ENCODE measurements at regions not wholly inside any gene's neighbourhood (a gene's known extent, or its start where the extent isn't known, plus 50 kb on each side); places are given as distances from the start of the nearest gene placed in this dataset.
A peak's percentile ranks its signal among the peaks of the same experiment; 100 is the strongest.

DNA sequence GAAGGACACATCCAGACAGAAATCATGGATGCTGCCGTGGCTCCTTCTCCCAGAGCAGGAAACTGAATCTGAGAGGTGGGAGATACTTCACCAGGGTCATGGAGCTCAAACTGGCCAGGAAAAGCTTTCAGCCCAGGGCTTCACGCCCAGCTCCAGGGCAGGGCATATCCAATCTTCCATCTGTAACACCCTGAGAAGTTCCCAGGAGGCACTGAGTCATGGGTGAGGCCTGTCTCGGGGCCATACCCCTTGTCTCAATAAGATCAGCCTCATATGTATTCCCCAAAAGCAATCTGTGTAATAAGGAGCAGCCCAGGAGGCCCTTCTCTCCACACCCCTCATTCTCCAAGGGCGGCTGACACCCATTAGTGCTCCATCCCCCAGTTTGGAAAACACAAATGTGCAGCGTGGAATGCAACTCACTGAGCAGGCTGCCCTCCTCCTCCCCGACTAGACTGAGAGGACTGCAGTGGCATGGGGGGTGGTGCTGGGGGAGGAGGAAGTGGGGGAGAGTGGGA lies 439.3 kb upstream of the SULF2 start:
- TF ChIP-seq, protein P1, sequence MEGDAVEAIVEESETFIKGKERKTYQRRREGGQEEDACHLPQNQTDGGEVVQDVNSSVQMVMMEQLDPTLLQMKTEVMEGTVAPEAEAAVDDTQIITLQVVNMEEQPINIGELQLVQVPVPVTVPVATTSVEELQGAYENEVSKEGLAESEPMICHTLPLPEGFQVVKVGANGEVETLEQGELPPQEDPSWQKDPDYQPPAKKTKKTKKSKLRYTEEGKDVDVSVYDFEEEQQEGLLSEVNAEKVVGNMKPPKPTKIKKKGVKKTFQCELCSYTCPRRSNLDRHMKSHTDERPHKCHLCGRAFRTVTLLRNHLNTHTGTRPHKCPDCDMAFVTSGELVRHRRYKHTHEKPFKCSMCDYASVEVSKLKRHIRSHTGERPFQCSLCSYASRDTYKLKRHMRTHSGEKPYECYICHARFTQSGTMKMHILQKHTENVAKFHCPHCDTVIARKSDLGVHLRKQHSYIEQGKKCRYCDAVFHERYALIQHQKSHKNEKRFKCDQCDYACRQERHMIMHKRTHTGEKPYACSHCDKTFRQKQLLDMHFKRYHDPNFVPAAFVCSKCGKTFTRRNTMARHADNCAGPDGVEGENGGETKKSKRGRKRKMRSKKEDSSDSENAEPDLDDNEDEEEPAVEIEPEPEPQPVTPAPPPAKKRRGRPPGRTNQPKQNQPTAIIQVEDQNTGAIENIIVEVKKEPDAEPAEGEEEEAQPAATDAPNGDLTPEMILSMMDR (IDR thresholded peaks at IDR 0.05; ENCODE audit: low read length, missing control alignments): no peak
- no peak for DNase-seq (ENCODE audit: low read depth)
- H3K4me3 ChIP-seq (replicated peaks; ENCODE audit: low read depth, low read length): no peak overlapping the region

DNA sequence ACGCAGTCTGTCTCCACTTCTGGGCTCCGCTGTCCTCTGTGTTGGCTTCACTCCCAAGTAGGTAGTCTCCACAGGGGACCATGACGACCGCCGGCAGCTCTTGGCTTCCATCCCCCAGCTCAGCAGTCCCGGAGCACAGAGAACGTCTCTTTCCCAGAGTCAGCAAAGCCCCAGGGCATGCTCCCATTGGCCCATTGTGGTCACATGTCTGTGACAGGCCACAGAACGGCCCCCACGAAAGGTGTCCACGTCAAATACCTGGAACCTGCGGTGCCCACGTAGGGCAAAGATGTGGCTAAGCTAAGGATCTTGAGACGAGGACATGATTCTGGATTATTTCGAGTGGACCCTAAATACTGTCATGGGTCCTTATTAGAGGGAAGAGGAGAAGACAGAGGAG lies 438.4 kb upstream of the SULF2 start:
- DNase-seq (ENCODE audit: low read depth): no peak
- TF ChIP-seq, protein P1 (IDR thresholded peaks at IDR 0.05; ENCODE audit: low read length, missing control alignments): no peak
- H3K4me3 ChIP-seq (replicated peaks; ENCODE audit: low read depth, low read length): no peak overlapping the region

DNA sequence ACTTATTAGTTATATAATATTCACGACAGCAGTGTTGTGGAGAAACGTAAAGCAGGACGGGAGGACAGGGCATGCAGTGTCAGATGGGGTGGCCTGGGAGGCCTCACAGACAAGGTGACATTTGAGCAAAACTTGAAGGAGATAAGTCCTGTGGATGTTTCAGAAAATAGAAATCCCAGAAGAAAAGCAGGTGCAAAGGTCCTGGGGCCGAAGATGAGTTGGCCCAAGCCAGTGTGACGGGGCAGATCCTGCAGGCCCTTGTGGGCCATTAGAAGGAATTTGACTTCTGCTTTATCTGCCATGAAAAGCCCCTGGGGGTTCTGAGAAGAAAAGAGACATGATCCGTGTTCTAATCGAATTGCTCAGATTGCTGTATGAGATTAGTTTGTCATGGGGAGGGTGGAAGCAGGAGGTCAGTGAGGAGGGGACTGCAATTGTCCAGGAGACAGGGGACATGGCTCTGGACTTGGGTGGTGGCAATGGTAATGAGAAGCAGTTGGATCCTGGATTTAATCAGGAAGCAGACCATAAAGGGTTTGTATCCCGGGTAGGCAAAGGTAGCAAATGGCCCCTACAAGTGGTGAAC lies 437.4 kb upstream of the SULF2 start:
- TF ChIP-seq, protein P1 (IDR thresholded peaks at IDR 0.05; ENCODE audit: low read length, missing control alignments): no peak
- no peak overlapping the region for H3K4me3 ChIP-seq (replicated peaks; ENCODE audit: low read depth, low read length)
- DNase-seq (ENCODE audit: low read depth): no peak

DNA sequence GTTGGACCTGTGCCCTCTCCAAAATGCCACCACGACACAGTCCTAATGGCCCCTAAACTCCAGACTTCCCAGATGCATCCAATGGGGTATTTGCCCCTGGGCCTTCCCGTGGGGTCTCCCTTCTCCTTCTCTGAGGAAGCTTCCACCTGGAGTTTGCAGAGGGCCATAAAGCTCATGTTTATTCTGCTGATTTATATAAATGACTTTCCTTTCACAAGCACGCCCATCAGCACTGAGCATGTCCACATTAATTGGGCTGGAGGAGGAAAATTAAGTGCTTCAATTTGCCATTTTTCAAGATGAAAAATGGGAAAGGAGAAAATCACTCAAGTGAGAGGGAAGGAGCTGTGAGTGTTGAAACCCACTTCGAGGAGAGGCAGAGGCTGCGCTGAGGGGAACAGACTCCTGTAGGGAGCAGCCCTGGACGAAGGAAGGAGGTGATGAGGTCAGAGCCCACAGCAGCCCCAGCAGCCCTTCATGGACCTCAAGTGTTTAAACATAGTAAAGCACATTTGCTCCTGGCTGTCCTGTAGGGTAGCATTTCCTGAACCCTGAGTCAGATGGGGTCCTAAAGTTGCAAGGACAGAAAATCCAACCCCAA lies 434.9 kb upstream of the SULF2 start:
- DNase-seq (ENCODE audit: low read depth): no peak
- no peak overlapping the region for H3K4me3 ChIP-seq (replicated peaks; ENCODE audit: low read depth, low read length)
- TF ChIP-seq, protein P1 (IDR thresholded peaks at IDR 0.05; ENCODE audit: low read length, missing control alignments): no peak

DNA sequence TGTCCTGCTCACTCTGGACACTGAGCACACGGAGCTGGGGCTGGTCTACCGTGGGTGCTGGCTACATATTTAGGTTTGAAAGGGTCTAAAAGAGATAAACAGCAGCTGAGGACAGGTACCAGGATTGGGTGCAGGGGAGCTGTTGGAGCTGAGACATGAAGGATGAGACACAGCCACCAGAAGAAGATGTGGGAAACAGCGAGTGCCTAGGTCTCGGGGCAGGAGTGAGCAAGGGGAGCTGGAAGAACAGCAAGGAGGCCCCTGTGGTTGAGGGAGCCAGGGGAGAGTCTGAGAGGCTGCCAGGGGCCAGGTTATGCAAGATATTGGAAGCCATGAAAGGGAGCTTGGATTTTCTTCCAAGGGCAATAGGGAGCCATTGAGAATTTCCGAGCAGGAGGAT lies 434.0 kb upstream of the SULF2 start:
- DNase-seq (ENCODE audit: low read depth): no peak
- TF ChIP-seq, protein P1 (IDR thresholded peaks at IDR 0.05; ENCODE audit: low read length, missing control alignments): no peak
- H3K4me3 ChIP-seq (replicated peaks; ENCODE audit: low read depth, low read length): no peak overlapping the region

DNA sequence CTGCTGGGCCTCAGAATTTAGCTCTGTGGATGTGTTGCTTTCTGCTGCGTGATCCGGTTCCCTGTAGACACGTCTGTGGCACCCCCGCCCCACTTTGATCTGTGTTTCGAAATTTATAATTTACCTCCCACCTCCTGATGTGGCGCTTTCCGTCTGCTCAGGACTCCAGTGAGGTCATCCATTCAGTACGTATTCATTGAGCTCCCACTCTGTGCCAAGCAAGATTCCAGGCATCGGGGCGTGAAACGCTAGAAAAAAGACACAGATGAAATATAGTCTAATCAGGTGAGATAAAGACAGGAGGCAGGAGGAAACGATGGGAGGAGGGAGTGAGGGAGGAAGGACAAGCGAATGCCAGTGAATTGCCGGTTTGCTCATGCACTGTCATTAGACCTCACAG lies 431.9 kb upstream of the SULF2 start:
- H3K4me3 ChIP-seq (replicated peaks; ENCODE audit: low read depth, low read length): no peak overlapping the region
- peak; percentile 8 for DNase-seq (ENCODE audit: low read depth)
- TF ChIP-seq, protein P1 (IDR thresholded peaks at IDR 0.05; ENCODE audit: low read length, missing control alignments): no peak

DNA sequence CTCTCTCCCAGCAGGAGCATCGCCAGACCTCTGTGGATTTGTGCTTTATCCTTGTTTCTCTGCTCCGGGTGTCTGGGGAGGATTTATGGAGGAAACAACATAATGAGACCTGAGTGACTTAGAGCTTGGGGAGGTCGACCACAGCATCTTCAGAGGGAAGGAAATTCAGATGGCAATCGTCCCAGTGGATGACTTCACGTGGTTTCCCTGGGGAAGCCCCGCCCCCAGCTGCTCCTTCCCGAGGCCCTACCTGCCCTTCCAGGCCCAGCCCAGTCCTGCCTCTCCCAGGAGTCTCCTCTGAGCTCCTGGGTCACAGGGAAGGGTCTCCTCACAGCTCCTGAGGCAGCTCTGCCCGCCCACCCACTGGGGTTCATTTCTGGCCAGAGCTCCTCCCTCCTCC lies 430.3 kb upstream of the SULF2 start:
- TF ChIP-seq, protein P1 (IDR thresholded peaks at IDR 0.05; ENCODE audit: low read length, missing control alignments): no peak
- DNase-seq (ENCODE audit: low read depth): no peak
- no peak overlapping the region for H3K4me3 ChIP-seq (replicated peaks; ENCODE audit: low read depth, low read length)

All from fibroblast of pulmonary artery (primary cell).